ENCODE measurements at regions not wholly inside any gene's neighbourhood (a gene's known extent, or its start where the extent isn't known, plus 50 kb on each side); places are given as distances from the start of the nearest gene placed in this dataset.

GRCh38 chr1:172954476-172955150 is 96.1 kb downstream of the TNFSF18 start:
- Histone ChIP-seq H3K9me3 (ENCODE audit: low read depth, low read length, poor library complexity, severe bottlenecking) (no peaks in the 10 kb centered on the region), H3K4me3 (ENCODE audit: low read depth, low read length, poor library complexity, severe bottlenecking) (no peak overlapping the region), H3K27ac (ENCODE audit: low read depth, low read length, poor library complexity, severe bottlenecking) (no peak overlapping the region), H3K27me3 (replicated peaks; ENCODE audit: insufficient read depth, low read depth, low read length, poor library complexity) (no peaks in the 10 kb centered on the region), H3K4me1 (ENCODE audit: insufficient read depth, low read length, poor library complexity, severe bottlenecking) (peaks cover 63% of the 10 kb centered on the region), H3K36me3 (ENCODE audit: insufficient read depth, low read length, poor library complexity, severe bottlenecking) (no peaks in the 10 kb centered on the region)
- CTCF ChIA-PET = no interaction called here
- no peak for DNase-seq (ENCODE audit: low spot score)
- TF ChIP-seq CTCF (conservative IDR thresholded peaks at IDR 0.05; ENCODE audit: low read depth, low read length) (no peak), EZH2 (IDR thresholded peaks at IDR 0.05; ENCODE audit: borderline replicate concordance, low read depth, low read length, poor library complexity, severe bottlenecking) (no peak)
- POLR2A ChIA-PET (ENCODE audit: low non-redundant PET) = no interaction called here
- no TSS peak for BruUV-seq (replicated peaks)
- intact Hi-C loops (cut with micrococcal nuclease; ENCODE audit: unreplicated experiment) = no loop called here

DNA sequence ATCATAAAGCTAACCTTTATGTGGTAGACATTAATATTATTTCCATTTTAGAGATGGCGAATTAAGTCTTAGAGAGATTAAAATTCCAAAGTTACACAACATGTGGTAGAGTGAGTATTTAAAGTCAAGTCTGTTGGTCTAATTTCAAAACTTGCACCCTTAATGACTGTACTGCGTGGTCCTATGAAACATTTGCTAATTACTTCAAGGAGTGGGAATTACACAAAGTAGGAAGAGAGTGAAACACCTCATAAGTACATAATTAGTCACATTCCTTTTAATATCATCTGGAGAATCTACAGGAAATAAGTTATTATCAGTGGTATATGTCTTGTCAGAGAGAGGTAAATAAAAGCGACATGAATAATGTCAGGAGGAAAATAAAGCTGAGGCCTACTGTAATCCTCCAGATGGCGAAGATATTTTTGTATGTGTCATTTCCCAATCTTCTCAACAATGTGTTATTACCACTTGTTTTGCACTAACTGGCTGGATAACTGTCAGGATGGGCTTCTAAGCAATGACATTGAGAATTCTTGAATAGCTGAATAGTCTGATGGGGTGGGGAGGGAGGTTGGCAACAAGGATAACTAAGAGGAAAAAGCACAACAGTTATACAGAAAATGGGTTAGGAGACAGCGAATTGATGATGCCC is 95.5 kb downstream of the TNFSF18 start:
- BruUV-seq (replicated peaks) = no TSS peak
- Histone ChIP-seq H3K36me3 (ENCODE audit: insufficient read depth, low read length, poor library complexity, severe bottlenecking) (no peaks in the 10 kb centered on the region), H3K9me3 (ENCODE audit: low read depth, low read length, poor library complexity, severe bottlenecking) (no peaks in the 10 kb centered on the region), H3K4me3 (ENCODE audit: low read depth, low read length, poor library complexity, severe bottlenecking) (no peak overlapping the region), H3K27ac (ENCODE audit: low read depth, low read length, poor library complexity, severe bottlenecking) (no peak overlapping the region), H3K27me3 (replicated peaks; ENCODE audit: insufficient read depth, low read depth, low read length, poor library complexity) (no peaks in the 10 kb centered on the region), H3K4me1 (ENCODE audit: insufficient read depth, low read length, poor library complexity, severe bottlenecking) (peaks cover 64% of the 10 kb centered on the region)
- peak; percentile 88 for DNase-seq (ENCODE audit: low spot score)
- CTCF ChIA-PET = no interaction called here
- POLR2A ChIA-PET (ENCODE audit: low non-redundant PET) = no interaction called here
- TF ChIP-seq EZH2 (IDR thresholded peaks at IDR 0.05; ENCODE audit: borderline replicate concordance, low read depth, low read length, poor library complexity, severe bottlenecking) (no peak), CTCF (conservative IDR thresholded peaks at IDR 0.05; ENCODE audit: low read depth, low read length) (no peak)
- intact Hi-C loops (cut with micrococcal nuclease; ENCODE audit: unreplicated experiment) = no loop called here

- H3K4me1 ChIP-seq (ENCODE audit: insufficient read depth, low read length, poor library complexity, severe bottlenecking) = peaks cover 59% of the 10 kb centered on the region
- BruUV-seq (replicated peaks) = no TSS peak
- H3K27ac ChIP-seq (ENCODE audit: low read depth, low read length, poor library complexity, severe bottlenecking) = no peak overlapping the region
- H3K9me3 ChIP-seq (ENCODE audit: low read depth, low read length, poor library complexity, severe bottlenecking) = no peaks in the 10 kb centered on the region
- TF ChIP-seq EZH2 (IDR thresholded peaks at IDR 0.05; ENCODE audit: borderline replicate concordance, low read depth, low read length, poor library complexity, severe bottlenecking) (no peak), CTCF (conservative IDR thresholded peaks at IDR 0.05; ENCODE audit: low read depth, low read length) (no peak)
- H3K4me3 ChIP-seq (ENCODE audit: low read depth, low read length, poor library complexity, severe bottlenecking) = no peak overlapping the region
- ChIA-PET CTCF (no interaction called here), POLR2A (ENCODE audit: low non-redundant PET) (no interaction called here)
- H3K36me3 ChIP-seq (ENCODE audit: insufficient read depth, low read length, poor library complexity, severe bottlenecking) = no peaks in the 10 kb centered on the region
- no peaks in the 10 kb centered on the region for H3K27me3 ChIP-seq (replicated peaks; ENCODE audit: insufficient read depth, low read depth, low read length, poor library complexity)
- no peak for DNase-seq (ENCODE audit: low spot score)
- intact Hi-C loops (cut with micrococcal nuclease; ENCODE audit: unreplicated experiment) = loop anchor here (2.0 kb wide), 1 partner anchor 130 kb away; no protein-coding TSS in a partner anchor
Observed at GRCh38 chr1:172956871-172957270, 93.9 kb downstream of the TNFSF18 start.
